ENCODE measurements at regions not wholly inside any gene's neighbourhood (a gene's known extent, or its start where the extent isn't known, plus 50 kb on each side); places are given as distances from the start of the nearest gene placed in this dataset.

GRCh38 chr12:61357496-61357895 is 902.7 kb upstream of the USP15 start:
- no peak for DNase-seq

GRCh38 chr12:61362037-61362436 is 898.2 kb upstream of the USP15 start:
- DNase-seq, result no peak

GRCh38 chr12:61365001-61365400 is 895.2 kb upstream of the USP15 start:
- DNase-seq, result no peak

- DNase-seq, result no peak
Observed at GRCh38 chr12:61367281-61367785, 892.9 kb upstream of the USP15 start.

DNA sequence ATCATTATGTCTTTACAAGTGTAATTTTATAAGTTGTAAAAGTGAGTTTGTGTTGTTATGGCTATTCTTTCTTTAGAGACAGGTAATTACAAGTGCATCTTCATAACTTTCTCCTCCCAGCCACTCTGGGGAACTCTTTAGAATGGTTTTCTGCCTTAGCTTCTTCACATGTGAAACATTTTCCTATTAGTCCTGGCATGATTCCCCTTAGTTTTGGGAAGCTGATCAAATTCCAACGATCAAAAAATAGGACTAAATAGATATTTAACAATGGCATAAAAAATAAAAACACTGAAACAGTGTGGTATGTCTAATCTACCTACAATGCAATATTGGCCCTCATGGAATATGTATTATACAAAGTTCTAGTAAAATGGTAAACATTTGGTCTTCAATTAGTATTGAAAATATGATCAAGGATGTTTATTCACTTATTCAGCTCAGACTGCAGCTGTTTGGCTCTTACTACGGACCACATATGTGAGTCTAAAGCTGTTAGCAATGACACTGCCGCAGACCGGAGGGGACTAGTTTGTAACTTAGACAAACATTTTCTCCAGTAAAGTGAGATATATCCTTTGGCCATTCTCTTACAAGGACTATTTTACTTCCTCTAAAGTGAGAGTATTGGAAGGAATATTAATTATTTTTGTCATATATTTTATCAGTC is 890.8 kb upstream of the USP15 start:
- DNase-seq, result no peak

- no peak for DNase-seq
Observed at GRCh38 chr12:61384511-61384910, 875.7 kb upstream of the USP15 start.

- no peak for DNase-seq
Observed at GRCh38 chr12:61385771-61386170, 874.4 kb upstream of the USP15 start.

DNA sequence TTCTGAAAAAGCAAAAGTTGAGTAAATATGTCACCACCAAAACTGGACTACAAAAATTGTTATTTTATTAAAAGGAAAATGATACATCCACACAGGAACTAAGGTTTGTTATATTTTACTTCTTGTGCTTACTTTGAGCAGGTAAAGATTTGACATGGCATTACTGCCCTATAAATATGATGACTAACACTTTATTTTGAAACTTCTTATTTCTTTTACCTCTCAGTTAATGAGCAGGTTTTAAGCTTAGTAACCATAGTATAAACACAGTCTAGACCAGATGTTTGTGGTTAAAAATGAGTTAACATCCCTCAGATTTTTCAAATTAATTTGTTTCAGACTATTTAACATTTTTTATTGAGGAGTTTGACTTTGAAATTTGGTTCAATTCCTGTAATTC is 862.5 kb upstream of the USP15 start:
- DNase-seq, result no peak

DNA sequence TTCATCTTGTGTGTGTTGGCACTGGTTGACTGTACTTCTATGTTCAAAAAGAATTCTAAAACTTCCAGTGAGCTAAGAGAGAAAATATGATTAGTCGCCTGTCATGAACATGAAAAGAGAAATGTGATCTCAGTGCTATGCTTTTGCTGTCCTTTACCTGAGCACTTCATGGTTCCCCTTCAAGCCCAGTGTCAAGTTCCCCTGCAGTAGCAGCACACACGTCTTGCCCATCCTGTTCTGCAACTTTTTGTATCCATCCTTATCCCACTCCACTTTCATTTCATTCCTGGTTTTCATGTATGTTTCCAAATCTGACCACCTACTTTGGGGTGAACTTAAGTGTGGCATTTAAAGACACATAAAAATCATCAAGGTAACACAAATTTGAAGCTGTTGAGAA is 848.0 kb upstream of the USP15 start:
- DNase-seq, result no peak

- DNase-seq, result no peak
Observed at GRCh38 chr12:61414470-61414869, 845.7 kb upstream of the USP15 start.

DNA sequence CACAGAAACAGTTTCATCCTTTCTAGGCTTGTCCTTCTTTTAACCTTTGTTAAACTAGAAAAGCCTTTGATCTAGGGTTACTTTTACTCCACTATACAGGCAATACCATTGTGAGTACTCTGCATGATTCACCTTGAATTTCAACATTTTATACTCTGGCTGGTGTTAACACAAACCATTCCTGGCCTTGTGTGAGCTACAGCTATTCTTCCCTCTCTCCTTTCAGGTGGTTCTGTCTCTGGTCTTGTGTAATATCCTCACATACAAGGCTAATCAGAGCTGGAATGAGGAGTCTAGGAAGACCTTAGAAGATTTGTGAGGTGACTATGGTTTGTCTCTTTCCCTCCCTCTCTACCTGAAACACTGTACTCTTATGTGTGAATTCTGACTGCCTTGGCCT is 837.4 kb upstream of the USP15 start:
- DNase-seq, result no peak

DNA sequence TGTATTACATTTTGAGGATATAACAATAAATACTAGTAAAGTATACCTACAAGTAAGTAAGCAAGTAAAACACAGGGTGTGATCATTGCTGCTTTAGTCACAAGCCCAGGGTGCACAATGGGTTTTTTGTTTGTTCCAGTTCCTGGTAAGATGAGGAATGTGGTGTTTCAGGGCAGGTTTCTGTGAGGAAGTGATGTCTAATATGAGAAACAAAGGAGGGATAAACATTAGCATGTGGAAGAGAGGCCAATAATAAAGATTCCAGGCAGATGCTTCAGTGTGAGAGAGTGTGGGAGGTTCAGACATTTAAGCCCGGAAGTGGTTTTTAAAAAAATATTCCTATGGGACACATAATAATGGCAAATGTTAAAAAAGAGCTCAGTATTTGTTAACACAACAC is 808.1 kb upstream of the USP15 start:
- DNase-seq, result no peak

GRCh38 chr12:61487728-61488127 is 772.5 kb upstream of the USP15 start:
- DNase-seq, result no peak

GRCh38 chr12:61490526-61491498 is 769.4 kb upstream of the USP15 start:
- DNase-seq, result no peak

GRCh38 chr12:61502179-61502578 is 758.0 kb upstream of the USP15 start:
- DNase-seq, result no peak

- no peak for DNase-seq
Observed at GRCh38 chr12:61504396-61505080, 755.7 kb upstream of the USP15 start.

GRCh38 chr12:61513499-61513898 is 746.7 kb upstream of the USP15 start:
- DNase-seq, result no peak

DNA sequence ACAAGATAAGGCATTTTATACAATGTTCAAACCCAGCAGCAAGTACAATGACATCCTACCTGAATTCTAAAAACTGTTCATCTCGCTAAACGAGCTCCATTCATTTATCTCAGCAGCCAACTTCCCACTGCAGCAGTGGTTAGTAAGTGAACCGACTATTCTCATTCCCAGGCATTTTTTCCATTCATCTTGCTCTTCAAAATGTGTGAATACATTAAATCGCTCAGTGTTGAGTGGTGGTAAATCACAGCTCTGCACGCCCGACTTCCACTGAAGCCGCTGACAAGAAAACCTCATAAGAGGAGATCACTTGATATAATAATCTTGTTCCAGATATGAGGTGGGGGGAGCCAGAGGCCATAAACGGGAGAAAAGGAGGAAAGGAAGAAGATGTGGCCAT is 746.2 kb upstream of the USP15 start:
- DNase-seq, result no peak

DNA sequence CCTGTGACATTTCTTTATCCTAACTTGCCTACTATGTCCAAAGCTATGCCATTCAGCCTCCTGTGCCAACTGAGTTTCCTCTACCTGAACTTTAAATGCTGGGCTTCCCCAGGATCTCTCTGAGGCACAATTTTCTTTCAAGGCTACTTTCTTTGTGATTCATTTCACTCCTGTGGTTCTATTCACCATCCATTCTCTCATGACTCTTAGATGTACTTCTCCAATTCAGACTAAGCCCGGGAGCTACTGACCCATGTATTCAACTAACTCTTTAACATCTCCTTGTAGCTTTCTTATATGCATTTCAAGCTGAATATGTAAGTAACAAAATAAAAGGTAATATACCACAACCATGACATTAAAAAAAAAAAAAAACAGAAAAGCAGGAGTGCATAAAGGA is 738.9 kb upstream of the USP15 start:
- no peak for DNase-seq

- DNase-seq, result no peak
Observed at GRCh38 chr12:61523276-61523992, 736.8 kb upstream of the USP15 start.

- DNase-seq, result no peak
Observed at GRCh38 chr12:61524851-61525250, 735.4 kb upstream of the USP15 start.

DNA sequence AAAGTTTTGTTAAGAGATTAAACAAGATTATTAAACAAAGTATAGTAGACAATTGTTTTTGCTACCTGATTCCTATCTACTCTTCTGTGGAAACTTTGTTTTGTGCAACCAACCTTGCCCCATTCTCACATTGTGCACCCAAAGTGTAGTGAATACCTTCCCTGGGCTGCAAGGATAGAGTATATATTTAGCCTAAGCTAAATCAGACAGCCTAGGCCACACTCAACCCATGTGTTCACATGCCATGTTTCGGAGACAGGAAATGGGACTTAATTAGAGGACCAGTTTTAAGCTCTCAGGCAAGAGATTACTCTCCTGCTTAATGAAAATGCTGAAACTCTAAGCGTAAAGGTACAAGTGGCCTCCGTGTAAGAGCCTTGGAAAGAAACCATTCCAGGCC is 734.9 kb upstream of the USP15 start:
- no peak for DNase-seq

DNA sequence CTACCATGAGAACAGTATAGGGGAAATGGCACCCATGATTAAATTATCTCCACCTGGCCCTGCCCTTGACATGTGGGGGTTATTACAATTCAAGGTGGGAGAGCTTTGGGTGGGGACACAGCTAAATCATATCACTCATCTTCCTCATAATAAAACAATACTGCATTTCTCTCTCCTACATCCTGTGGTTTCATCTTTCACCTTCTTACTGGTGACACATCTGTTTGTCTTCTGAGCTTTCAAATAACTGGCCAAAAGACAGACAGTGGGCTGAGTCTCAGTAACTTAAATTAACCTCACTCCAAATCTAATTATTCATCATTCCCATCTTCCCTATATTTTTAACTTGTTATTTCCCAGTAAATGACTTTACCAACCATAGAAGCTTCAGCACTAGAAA is 729.7 kb upstream of the USP15 start:
- DNase-seq, result no peak

All from NCI-H1436 treated with DMSO at 0.1 percent for 48 hours (cell line).